Stimulated activated CD8-positive, alpha-beta memory T cell treated with anti-CD3 and anti-CD28 coated beads, Interleukin-12 subunit alpha, Interleukin-12 subunit beta, amount 100 ng/mL, for 24 hours (primary cell): ENCODE measurements at regions not wholly inside any gene's neighbourhood (a gene's known extent, or its start where the extent isn't known, plus 50 kb on each side); places are given as distances from the start of the nearest gene placed in this dataset.
A peak's percentile ranks its signal among the peaks of the same experiment; 100 is the strongest.

Source experiments
- DNase-seq: peaks from one replicate; pipeline ENCODE4 v3.0.0-alpha.2; 2020; ENCODE audit errors: extremely low read depth

- DNase-seq: no peak
These were observed 116.0 kb upstream of the PFKP start for GRCh38 chr10:2951235-2951835.

DNA sequence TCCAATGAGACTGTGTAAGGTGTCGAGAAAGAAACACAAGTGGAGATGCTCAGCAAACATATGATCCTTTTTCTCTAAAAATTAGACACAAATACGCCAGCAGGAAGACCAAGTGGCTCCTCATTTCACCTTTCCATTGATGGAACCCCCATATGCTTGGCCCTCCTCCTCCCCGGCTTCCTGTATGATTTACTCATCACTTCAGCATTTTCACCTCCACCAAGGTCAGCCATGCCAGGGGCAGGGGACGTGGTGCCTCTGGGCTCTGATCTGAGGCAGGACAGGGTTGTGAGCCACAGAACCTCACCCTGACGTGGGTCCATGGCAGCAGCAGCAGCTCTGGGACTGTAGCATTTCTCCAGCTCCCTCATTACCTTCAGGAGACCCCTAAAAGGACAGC, 116.8 kb upstream of the PFKP start:
- DNase-seq: no peak

DNA sequence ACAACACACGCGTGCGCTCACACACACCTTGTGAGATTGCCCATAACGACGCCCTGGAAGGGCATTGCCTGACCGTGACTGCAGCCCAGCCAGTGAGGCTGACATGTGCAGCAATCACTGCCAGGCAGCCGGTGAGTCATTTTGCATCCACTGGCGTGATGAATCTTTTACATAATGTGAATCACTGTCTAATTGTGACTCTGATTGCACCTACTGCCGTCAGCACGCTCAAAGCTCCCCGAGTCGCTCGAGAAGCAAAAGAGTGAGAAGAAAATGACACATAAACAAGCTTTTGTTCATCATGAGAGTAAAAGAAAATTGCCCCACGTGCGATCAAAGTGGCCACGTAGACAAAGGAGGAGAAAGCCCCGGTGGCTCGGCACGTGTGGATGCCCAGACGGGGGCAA, 117.4 kb upstream of the PFKP start:
- peak; percentile 5 for DNase-seq

GRCh38 chr10:2949221-2949947, 118.0 kb upstream of the PFKP start:
- no peak for DNase-seq

DNA sequence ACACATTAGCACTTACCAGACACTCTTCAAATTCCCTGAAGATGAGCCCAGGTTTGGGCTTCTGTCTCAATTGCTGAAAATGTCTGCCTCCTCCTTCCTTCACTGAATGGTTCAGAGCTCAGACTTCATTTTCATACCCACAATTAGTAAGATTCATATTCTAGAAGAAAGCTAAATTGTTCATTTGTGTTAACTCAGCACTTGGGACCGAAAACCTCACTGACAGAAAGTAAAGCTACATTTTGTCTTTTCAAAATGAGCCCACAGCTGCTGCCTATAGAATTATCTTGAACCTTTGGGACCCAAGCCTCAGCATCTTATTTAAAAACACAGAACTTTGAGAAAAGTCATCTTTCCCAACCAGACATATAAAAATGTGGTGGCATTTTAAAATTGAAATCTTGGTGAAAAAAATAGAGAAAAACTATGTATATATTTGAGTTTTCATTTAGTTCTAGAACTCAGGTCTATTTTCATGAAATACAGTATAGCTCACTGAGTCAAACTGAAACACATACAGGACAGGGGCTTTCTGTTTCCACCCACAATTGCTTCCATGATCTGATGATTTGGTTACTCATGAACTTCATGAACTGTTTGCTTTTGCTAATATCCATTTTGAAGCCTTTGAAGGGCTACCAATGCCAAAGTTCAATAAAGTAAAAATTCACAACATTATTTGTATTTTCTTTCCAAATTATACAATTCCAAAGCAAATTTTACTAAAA, 119.1 kb upstream of the PFKP start:
- DNase-seq: no peak

DNA sequence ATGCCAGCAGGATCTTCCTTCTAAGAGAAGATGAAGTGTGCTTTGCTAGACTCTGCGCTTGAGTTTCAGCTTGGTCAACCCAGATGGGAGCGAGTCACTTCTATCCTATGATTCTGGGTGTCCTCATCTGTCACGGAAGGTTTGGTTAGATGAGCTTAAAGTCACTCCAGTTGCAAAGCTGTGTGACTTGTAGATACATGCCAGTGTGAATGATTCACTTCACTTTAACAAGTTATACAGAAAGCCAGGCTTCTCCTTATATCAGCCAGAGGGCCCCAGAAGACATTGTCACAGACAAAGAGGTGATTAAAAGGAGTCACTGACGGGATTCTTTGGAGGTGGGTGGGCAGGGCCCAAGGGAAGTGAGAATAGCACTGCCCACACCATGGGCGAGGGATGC, 122.6 kb upstream of the PFKP start:
- no peak for DNase-seq

GRCh38 chr10:2943932-2944614, 123.3 kb upstream of the PFKP start:
- no peak for DNase-seq

- no peak for DNase-seq
These were observed 124.4 kb upstream of the PFKP start for GRCh38 chr10:2942938-2943337.

DNA sequence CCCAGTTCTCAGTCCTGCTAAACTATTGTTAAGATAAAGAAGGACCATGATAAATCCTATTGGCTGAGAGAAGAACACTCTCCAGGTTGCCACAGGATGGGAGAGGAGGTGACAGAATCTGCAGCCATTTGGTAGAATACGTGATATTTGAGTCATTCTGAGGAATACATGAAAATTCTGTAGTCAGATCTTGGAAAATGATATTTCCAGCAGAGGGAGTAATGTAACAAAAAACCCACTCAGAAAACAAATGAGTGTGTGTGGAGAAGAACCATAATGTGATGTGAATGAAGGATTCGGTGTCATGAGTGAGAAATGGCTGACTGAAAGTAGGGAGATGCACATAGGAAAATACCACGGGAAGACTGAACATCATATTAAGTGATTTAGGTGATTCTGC, 128.5 kb upstream of the PFKP start:
- no peak for DNase-seq

GRCh38 chr10:2936816-2937215, 130.5 kb upstream of the PFKP start:
- DNase-seq: no peak

- DNase-seq: no peak
These were observed 131.5 kb upstream of the PFKP start for GRCh38 chr10:2935647-2936386.

GRCh38 chr10:2933924-2934323, 133.4 kb upstream of the PFKP start:
- no peak for DNase-seq

DNA sequence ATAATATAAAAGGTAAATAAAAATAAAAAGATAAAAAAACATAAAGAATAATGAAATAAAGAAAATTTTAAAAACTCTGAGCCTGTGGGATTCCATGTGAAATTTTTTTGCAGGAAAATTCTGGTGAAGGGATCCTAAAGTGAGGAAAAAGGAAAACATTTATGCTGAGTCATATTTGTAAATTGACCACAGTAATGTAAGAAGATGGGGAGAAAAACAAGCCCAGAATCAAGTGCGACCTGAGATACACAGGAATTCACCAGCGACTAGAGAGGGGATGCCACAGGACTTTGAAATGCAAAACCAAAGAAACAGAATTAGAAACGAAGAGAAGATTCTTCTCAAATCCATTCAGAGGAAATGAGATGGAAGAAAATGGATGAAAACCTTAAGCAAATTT, 133.8 kb upstream of the PFKP start:
- DNase-seq: no peak

- no peak for DNase-seq
These were observed 134.3 kb upstream of the PFKP start for GRCh38 chr10:2933071-2933470.

DNA sequence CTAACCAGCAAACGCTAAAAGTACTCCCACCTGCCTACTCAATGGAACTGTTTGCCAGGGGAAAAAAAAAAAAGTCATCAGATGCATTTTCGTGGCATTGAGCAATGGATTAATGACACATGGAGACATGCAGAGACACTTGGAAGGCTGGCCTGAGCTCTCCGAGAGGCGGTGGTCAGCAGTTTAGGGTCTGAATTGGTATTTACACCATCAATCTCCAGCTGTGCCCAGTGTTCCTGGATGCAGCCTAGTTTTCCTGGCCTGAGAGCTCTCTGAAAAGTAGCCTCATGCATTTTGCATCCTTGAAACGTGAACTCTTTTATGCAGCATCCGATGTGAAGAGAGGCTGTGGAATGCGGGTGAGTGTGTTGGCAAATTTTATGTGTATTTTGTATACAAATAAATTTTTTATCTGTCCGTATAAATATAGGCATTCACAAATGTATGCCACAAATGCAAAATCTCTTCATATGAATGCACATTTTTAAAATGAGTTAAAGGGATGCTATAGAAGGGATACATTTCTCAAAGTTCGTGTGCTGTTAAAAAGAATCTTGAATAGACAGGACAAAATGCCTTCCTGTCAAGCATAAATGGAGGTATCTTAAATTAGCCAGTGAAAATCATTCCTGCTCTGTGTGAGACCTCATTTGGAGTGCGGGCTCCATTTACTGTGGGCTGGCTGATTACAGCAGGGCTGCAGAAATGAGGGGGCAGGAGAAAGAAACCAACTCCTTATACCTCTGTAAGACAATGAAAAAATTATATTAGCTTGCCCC, 137.7 kb upstream of the PFKP start:
- DNase-seq: no peak

- peak; percentile 10 for DNase-seq
These were observed 139.1 kb upstream of the PFKP start for GRCh38 chr10:2927958-2928840.

DNA sequence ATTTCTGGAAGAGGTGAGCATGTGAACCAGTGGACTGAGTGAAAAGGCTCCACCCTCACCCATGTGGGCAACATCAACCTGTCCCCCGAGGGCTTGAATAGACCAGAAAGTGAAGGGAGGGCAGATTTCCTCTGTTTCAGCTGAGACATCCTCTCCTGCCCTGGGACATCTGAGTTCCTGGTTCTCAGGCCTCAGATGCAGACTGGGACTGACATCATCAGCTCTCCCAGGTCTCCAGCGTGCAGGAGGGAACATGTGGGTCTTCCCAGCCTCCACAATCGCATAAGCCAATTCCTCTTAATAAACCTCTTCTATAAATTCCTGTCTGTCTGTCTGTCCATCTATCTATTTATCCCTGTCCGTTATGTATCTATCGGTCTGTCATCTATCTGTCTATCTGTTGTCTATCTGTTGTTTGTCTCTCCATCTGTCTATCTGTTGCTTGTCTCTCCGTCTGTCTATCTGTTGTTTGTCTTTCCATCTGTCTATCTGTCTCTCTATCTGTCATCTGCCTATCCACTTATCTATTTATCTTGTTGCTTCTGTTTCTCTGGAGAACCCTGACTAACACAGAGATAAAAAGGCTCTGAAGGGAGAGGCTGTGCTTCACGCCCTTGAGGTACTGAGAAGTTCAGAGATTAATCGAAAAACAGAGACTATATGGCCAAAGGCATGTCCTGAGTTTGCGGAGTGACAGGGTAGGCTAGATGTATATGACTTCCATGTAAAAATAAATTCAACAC, 140.3 kb upstream of the PFKP start:
- no peak for DNase-seq

- DNase-seq: no peak
These were observed 141.7 kb upstream of the PFKP start for GRCh38 chr10:2925631-2926030.

GRCh38 chr10:2924431-2924830, 142.9 kb upstream of the PFKP start:
- DNase-seq: no peak
